Nephron progenitor cell (in vitro differentiated cells): ENCODE measurements at regions not wholly inside any gene's neighbourhood (a gene's known extent, or its start where the extent isn't known, plus 50 kb on each side); places are given as distances from the start of the nearest gene placed in this dataset.

Experiments used
- DNase-seq: peaks from one replicate; pipeline ENCODE4 v3.0.0; 2021
- H3K27ac Mint-ChIP-seq: 2 replicates; pipeline ENCODE4 v1.8.0; 2021; ENCODE audit warnings: mild to moderate bottlenecking, moderate library complexity, mixed read lengths
- H3K27me3 Mint-ChIP-seq: 2 replicates; pipeline ENCODE4 v1.8.0; 2021; ENCODE audit warnings: mild to moderate bottlenecking, low read depth, mixed read lengths; ENCODE audit not compliant: poor library complexity
- H3K36me3 Mint-ChIP-seq: 2 replicates; pipeline ENCODE4 v1.8.0; 2021; ENCODE audit warnings: low read depth, mixed read lengths
- H3K4me1 Mint-ChIP-seq: 2 replicates; pipeline ENCODE4 v1.8.0; 2021; ENCODE audit warnings: mixed read lengths
- H3K4me3 Mint-ChIP-seq: 2 replicates; pipeline ENCODE4 v1.8.0; 2021; ENCODE audit warnings: mild to moderate bottlenecking, moderate library complexity, mixed read lengths
- H3K9me3 Mint-ChIP-seq: 2 replicates; pipeline ENCODE4 v1.8.0; 2021; ENCODE audit warnings: mild to moderate bottlenecking, moderate library complexity, mixed read lengths
- TF ChIP-seq, protein P1 (sequence below): fragments of 200-600 bp; sonication (generic); IDR thresholded peaks from 2 replicates; pipeline ENCODE4 v1.5.0; 2021; ENCODE audit warnings: antibody characterized with exemption

DNA sequence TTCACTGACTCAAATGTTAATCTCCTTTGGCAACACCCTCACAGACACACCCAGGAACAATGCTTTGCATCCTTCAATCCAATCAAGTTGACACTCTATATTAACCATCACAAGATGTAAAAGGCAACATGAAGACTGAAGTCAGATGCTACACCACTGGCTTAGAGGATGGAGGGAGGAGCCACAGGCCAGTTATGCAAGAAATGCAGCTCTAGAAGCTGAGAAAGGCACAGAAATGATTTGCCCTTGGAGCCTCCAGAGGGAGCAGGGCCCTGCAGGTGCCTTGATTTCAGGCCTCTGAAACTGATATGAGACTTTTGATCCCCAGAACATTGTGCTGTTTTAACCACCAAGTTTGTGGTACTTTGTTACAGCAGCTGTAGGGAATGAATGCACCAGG lies 276.3 kb downstream of the KCNS3 start:
- Mint-ChIP-seq H3K9me3 (no peaks in the 10 kb centered on the region), H3K36me3 (no peaks in the 10 kb centered on the region), H3K27me3 (peaks cover 16% of the 10 kb centered on the region), H3K27ac (no peak overlapping the region), H3K4me3 (no peak overlapping the region), H3K4me1 (peaks cover 14% of the 10 kb centered on the region)
- no peak for DNase-seq
- TF ChIP-seq, protein P1, sequence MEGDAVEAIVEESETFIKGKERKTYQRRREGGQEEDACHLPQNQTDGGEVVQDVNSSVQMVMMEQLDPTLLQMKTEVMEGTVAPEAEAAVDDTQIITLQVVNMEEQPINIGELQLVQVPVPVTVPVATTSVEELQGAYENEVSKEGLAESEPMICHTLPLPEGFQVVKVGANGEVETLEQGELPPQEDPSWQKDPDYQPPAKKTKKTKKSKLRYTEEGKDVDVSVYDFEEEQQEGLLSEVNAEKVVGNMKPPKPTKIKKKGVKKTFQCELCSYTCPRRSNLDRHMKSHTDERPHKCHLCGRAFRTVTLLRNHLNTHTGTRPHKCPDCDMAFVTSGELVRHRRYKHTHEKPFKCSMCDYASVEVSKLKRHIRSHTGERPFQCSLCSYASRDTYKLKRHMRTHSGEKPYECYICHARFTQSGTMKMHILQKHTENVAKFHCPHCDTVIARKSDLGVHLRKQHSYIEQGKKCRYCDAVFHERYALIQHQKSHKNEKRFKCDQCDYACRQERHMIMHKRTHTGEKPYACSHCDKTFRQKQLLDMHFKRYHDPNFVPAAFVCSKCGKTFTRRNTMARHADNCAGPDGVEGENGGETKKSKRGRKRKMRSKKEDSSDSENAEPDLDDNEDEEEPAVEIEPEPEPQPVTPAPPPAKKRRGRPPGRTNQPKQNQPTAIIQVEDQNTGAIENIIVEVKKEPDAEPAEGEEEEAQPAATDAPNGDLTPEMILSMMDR = no peak

DNA sequence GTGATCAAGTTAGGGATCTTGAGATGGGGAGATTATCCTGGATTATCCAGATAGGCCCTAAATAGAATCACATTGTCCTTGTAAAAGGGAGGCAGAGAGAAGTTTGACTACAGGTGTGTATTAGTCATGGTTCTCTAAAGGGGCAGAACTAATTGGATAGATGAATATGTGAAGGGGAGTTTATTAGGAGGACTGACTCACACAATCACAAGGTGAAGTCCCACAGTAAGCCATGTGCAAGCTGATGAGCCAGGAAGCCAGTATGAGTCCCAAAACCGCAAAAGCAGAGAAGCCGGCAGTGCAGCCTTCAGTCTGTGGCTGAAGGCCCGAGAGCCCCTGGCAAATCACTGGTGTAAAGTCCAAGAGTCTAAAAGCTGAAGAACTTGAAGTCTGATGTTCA lies 275.8 kb downstream of the KCNS3 start:
- no peak overlapping the region for H3K4me3 Mint-ChIP-seq
- peaks cover 10% of the 10 kb centered on the region for H3K4me1 Mint-ChIP-seq
- no peak overlapping the region for H3K27ac Mint-ChIP-seq
- H3K9me3 Mint-ChIP-seq = no peaks in the 10 kb centered on the region
- no peak for DNase-seq
- TF ChIP-seq, protein P1 = no peak
- H3K27me3 Mint-ChIP-seq = peaks cover 16% of the 10 kb centered on the region
- H3K36me3 Mint-ChIP-seq = no peaks in the 10 kb centered on the region

- Mint-ChIP-seq H3K4me3 (no peak overlapping the region), H3K9me3 (no peaks in the 10 kb centered on the region), H3K27ac (no peak overlapping the region), H3K36me3 (no peaks in the 10 kb centered on the region), H3K27me3 (peaks cover 16% of the 10 kb centered on the region), H3K4me1 (peaks cover 8% of the 10 kb centered on the region)
- TF ChIP-seq, protein P1 = no peak
- DNase-seq = no peak
Measured at GRCh38 chr2:18153741-18154140, 275.3 kb downstream of the KCNS3 start.

DNA sequence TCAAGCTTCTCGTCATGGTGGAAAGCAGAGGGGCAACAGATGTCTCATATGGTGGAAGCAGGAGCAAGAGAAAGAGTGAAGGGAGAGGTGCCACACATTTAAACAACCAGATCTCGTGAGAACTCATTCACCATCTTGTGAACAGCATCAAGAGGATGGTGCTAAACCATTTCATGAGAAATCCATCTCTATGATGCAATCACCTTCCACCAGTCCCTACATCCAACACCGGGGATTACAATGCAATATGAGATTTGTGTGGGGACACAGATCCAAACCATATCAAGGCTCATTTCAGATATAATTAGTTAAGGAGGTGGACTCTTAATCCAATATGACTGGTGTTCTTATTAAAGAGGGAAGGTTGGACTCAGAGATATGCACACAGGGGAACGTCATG lies 272.8 kb downstream of the KCNS3 start:
- Mint-ChIP-seq H3K9me3 (no peaks in the 10 kb centered on the region), H3K4me3 (no peak overlapping the region), H3K4me1 (no peaks in the 10 kb centered on the region), H3K36me3 (no peaks in the 10 kb centered on the region), H3K27me3 (peaks cover 12% of the 10 kb centered on the region), H3K27ac (no peak overlapping the region)
- no peak for DNase-seq
- TF ChIP-seq, protein P1 = no peak

DNA sequence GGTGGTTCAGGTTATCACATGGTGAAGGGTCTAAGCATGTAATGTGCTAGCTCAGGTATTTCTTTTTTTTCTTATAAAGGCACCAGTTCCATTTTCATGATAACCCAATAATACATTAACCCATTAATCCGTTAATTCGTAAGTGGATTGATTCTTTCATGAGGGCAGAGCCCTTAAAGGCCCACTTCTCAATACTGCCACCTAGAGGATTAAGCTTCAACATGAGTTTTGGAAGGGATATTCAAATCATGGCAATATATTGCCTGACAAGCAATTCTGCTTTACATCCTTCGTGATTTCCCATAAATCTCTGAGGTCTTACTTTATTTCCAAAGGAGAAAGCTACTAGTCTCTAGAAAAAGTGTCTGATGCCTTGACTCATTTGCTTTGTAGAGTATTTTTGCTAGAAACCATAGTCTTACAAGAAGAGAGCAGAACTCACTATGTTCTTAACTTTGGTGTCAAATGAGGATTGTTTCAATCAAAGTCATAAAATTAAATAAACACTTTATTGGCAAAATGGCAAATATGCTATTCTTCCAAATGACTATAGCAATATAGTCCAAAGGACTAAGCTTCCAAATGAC lies 271.3 kb downstream of the KCNS3 start:
- no peaks in the 10 kb centered on the region for H3K36me3 Mint-ChIP-seq
- H3K27me3 Mint-ChIP-seq = peaks cover 12% of the 10 kb centered on the region
- no peak overlapping the region for H3K4me3 Mint-ChIP-seq
- no peak overlapping the region for H3K27ac Mint-ChIP-seq
- H3K9me3 Mint-ChIP-seq = peaks cover 4% of the 10 kb centered on the region
- H3K4me1 Mint-ChIP-seq = no peaks in the 10 kb centered on the region
- peak; percentile 10 for DNase-seq
- TF ChIP-seq, protein P1 = peak; percentile 81

- TF ChIP-seq, protein P1 = no peak
- Mint-ChIP-seq H3K4me1 (peaks cover 27% of the 10 kb centered on the region), H3K27me3 (peaks cover 2% of the 10 kb centered on the region), H3K27ac (no peak overlapping the region), H3K9me3 (peaks cover 25% of the 10 kb centered on the region), H3K36me3 (no peaks in the 10 kb centered on the region), H3K4me3 (no peak overlapping the region)
- DNase-seq = no peak
Measured at GRCh38 chr2:18136881-18137475, 258.5 kb downstream of the KCNS3 start.
